ENCODE measurements at regions not wholly inside any gene's neighbourhood (a gene's known extent, or its start where the extent isn't known, plus 50 kb on each side); places are given as distances from the start of the nearest gene placed in this dataset.

GRCh38 chr5:114912189-114912920 lies 257.4 kb downstream of the TRIM36 start:
- Histone ChIP-seq H3K9me3 (peaks cover 0 to 11% (median 0%) of the 10 kb centered on the region in 3 donors), H3K4me3 (no peak overlapping the region), H3K27me3 (no peaks in the 10 kb centered on the region), H3K36me3 (no peaks in the 10 kb centered on the region), H3K4me1 (no peaks in the 10 kb centered on the region), H3K27ac (no peak overlapping the region)
- ATAC-seq = no peak
- WGBS, 2 donors (ENCODE audit: low coverage in 1 of 2) = 55 to 78% methylated on average over 3 to 4 of the region's 4 CpGs
- TF ChIP-seq CTCF (IDR thresholded peaks at IDR 0.05) = no peak
- TF ChIP-seq EP300 (IDR thresholded peaks at IDR 0.05) = no peak
- no peak for TF ChIP-seq POLR2A (IDR thresholded peaks at IDR 0.05)
- TF ChIP-seq POLR2AphosphoS5 (IDR thresholded peaks at IDR 0.05) = no peak

DNA sequence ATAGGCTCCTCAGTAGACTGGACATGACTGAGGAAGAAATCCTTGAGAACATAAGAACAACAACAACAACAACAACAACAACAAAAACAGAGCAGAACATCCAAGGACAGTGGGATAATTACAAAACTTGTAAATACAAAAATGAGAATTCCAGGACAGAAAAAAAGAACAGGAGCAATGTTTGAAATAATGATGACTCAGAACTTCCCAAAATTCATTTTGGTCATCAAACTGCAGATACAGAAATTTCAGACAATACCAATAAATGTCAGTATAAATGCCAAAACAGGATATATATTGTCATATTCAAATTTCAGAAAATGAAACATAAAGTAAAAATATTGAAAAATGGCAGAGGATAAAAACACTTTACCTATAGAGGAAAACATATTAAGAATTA lies 259.0 kb downstream of the TRIM36 start:
- Histone ChIP-seq H3K4me3 (no peak overlapping the region), H3K36me3 (no peaks in the 10 kb centered on the region), H3K27ac (no peak overlapping the region), H3K9me3 (peaks cover 0 to 11% (median 0%) of the 10 kb centered on the region in 3 donors), H3K27me3 (no peaks in the 10 kb centered on the region), H3K4me1 (no peaks in the 10 kb centered on the region)
- no peak for ATAC-seq
- TF ChIP-seq POLR2A (IDR thresholded peaks at IDR 0.05) = no peak
- TF ChIP-seq CTCF (IDR thresholded peaks at IDR 0.05) = no peak
- TF ChIP-seq EP300 (IDR thresholded peaks at IDR 0.05) = no peak

- no peak for ATAC-seq
- Histone ChIP-seq H3K27ac (no peak overlapping the region), H3K4me3 (no peak overlapping the region), H3K9me3 (peaks cover 0 to 11% (median 0%) of the 10 kb centered on the region in 3 donors), H3K4me1 (no peaks in the 10 kb centered on the region), H3K36me3 (no peaks in the 10 kb centered on the region), H3K27me3 (no peaks in the 10 kb centered on the region)
- TF ChIP-seq EP300 (IDR thresholded peaks at IDR 0.05) = no peak
- TF ChIP-seq POLR2A (IDR thresholded peaks at IDR 0.05) = no peak
- TF ChIP-seq CTCF (IDR thresholded peaks at IDR 0.05) = no peak
- no peak for TF ChIP-seq POLR2AphosphoS5 (IDR thresholded peaks at IDR 0.05)
- 96 to 97% methylated on average over 2 of the region's 2 CpGs for WGBS, 2 donors (ENCODE audit: low coverage in 1 of 2)
These were observed 260.3 kb downstream of the TRIM36 start for GRCh38 chr5:114909424-114909823.

DNA sequence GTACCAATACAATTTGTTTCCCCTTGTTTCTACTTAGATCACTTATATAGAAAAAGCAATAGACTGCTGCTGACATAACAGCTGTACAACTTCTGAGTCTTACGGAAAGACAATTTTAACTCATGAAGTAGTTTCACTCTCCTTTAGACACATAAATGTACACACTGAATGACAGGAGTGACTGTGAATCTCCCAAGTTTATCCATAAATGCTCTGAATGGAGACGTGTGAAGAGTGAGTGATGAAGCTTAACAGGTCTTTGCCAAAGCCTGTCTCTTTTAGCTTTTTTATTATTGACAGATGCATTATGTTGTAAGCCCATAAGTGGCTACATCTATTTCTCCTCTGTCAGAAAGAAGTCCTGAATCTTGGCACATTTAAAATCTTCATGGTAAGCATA lies 265.9 kb downstream of the TRIM36 start:
- 31 to 55% methylated on average over 2 of the region's 2 CpGs for WGBS, 2 donors (ENCODE audit: low coverage in 1 of 2)
- H3K27ac ChIP-seq = no peak overlapping the region
- H3K4me1 ChIP-seq = no peaks in the 10 kb centered on the region
- TF ChIP-seq CTCF (IDR thresholded peaks at IDR 0.05) = no peak
- no peak for TF ChIP-seq EP300 (IDR thresholded peaks at IDR 0.05)
- TF ChIP-seq POLR2AphosphoS5 (IDR thresholded peaks at IDR 0.05) = no peak
- no peak for TF ChIP-seq POLR2A (IDR thresholded peaks at IDR 0.05)
- no peaks in the 10 kb centered on the region for H3K9me3 ChIP-seq
- H3K4me3 ChIP-seq = no peak overlapping the region
- no peak for ATAC-seq
- no peaks in the 10 kb centered on the region for H3K27me3 ChIP-seq
- H3K36me3 ChIP-seq = no peaks in the 10 kb centered on the region

- ATAC-seq = no peak
- Histone ChIP-seq H3K4me1 (no peaks in the 10 kb centered on the region), H3K36me3 (no peaks in the 10 kb centered on the region), H3K27ac (no peak overlapping the region), H3K9me3 (no peaks in the 10 kb centered on the region), H3K27me3 (no peaks in the 10 kb centered on the region), H3K4me3 (no peak overlapping the region)
- TF ChIP-seq POLR2AphosphoS5 (IDR thresholded peaks at IDR 0.05) (no peak), EP300 (IDR thresholded peaks at IDR 0.05) (no peak), CTCF (IDR thresholded peaks at IDR 0.05) (no peak), POLR2A (IDR thresholded peaks at IDR 0.05) (no peak)
- 88 to 89% methylated on average over 1 to 2 of the region's 2 CpGs for WGBS, 2 donors (ENCODE audit: low coverage in 1 of 2)
These were observed 271.1 kb downstream of the TRIM36 start for GRCh38 chr5:114898602-114899001.
